H1 (cell line): ENCODE measurements at regions not wholly inside any gene's neighbourhood (a gene's known extent, or its start where the extent isn't known, plus 50 kb on each side); places are given as distances from the start of the nearest gene placed in this dataset.

Experiments
- CTCF ChIA-PET: fragments of 300-600 bp; sonication (Branson Sonifier 250); formaldehyde crosslinking; loops from one replicate; lab custom pipeline; 2021; ENCODE audit not compliant: partially characterized antibody; lab: Charles Lee
- POLR2A ChIA-PET: fragments of 300-600 bp; sonication (Branson Sonifier 250); formaldehyde crosslinking; loops from one replicate; lab custom pipeline; 2021; ENCODE audit warnings: inconsistent platforms; ENCODE audit not compliant: partially characterized antibody; lab: Charles Lee
- DNase-seq, 2 experiments: peaks; one replicate each; pipeline versions ENCODE4 v3.0.0 to v3.0.0-alpha.2; 2010 to 2022; ENCODE audit warnings: low spot score in 2 of 2, low read depth in 1 of 2, mixed read lengths in 1 of 2
- FAIRE-seq: peaks from 2 replicates; lab custom pipeline; 2011; peaks lifted over from hg19 to GRCh38; lab: Jason Lieb, UNC
- H2AFZ ChIP-seq: 2 replicates; pipeline ENCODE4 v1.8.1; 2012; ENCODE audit warnings: low read length, inconsistent platforms
- H2AK5ac ChIP-seq: 2 replicates; pipeline ENCODE4 v1.6.1; 2013; ENCODE audit warnings: low read depth, low read length
- H2BK120ac ChIP-seq: replicated peaks from 2 replicates; pipeline ENCODE3; 2013; ENCODE audit warnings: low read depth, low read length, inconsistent platforms
- H2BK12ac ChIP-seq: 2 replicates; pipeline ENCODE4 v1.6.1; 2013; ENCODE audit warnings: low read depth, low read length
- H2BK15ac ChIP-seq: 2 replicates; pipeline ENCODE4 v1.6.1; 2013; ENCODE audit warnings: low read length
- H2BK20ac ChIP-seq: 2 replicates; pipeline ENCODE4 v1.6.1; 2013; ENCODE audit warnings: low read length
- H2BK5ac ChIP-seq: 2 replicates; pipeline ENCODE4 v1.6.1; 2013; ENCODE audit warnings: low read depth, low read length
- H3K14ac ChIP-seq: 2 replicates; pipeline ENCODE4 v1.6.1; 2013; ENCODE audit warnings: inconsistent platforms; ENCODE audit not compliant: insufficient read length
- H3K18ac ChIP-seq: 2 replicates; pipeline ENCODE4 v1.6.1; 2013; ENCODE audit warnings: low read length; ENCODE audit errors: extremely low read depth
- H3K23ac ChIP-seq: 2 replicates; pipeline ENCODE4 v1.6.1; 2013; ENCODE audit warnings: inconsistent platforms; ENCODE audit not compliant: insufficient read length
- H3K23me2 ChIP-seq: 2 replicates; pipeline ENCODE4 v1.6.1; 2013; ENCODE audit warnings: low read depth, low read length
- H3K27ac ChIP-seq: 2 replicates; pipeline ENCODE4 v1.6.1; 2011; ENCODE audit warnings: low read depth, low read length, inconsistent platforms
- H3K27me3 ChIP-seq, 4 experiments: replicated peaks in 1 of 4; 1 replicate in 1 of 4; 2 replicates in 3 of 4; pipeline versions ENCODE4 v1.6.1 to v1.8.1; 2011 to 2013; ENCODE audit warnings: low read length in 3 of 4, mild to moderate bottlenecking in 3 of 4, inconsistent platforms in 2 of 4, mixed read lengths in 2 of 4, moderate library complexity in 1 of 4; ENCODE audit not compliant: control insufficient read depth in 3 of 4, insufficient read depth in 3 of 4; ENCODE audit errors: extremely low read depth in 1 of 4
- H3K36me3 ChIP-seq, 4 experiments: 2 replicates each; pipeline versions ENCODE4 v1.6.1 to v1.8.1; 2011 to 2013; ENCODE audit warnings: mild to moderate bottlenecking in 4 of 4, low read length in 3 of 4, moderate library complexity in 2 of 4, control low read depth in 1 of 4, inconsistent platforms in 1 of 4; ENCODE audit not compliant: insufficient read depth in 4 of 4, control insufficient read depth in 2 of 4
- H3K4ac ChIP-seq: replicated peaks from 2 replicates; pipeline ENCODE3; 2013; ENCODE audit warnings: low read length, low read depth, mixed read lengths, inconsistent platforms; ENCODE audit not compliant: insufficient read length
- H3K4me1 ChIP-seq, 4 experiments: replicated peaks in 1 of 4; 1 replicate in 1 of 4; 2 replicates in 3 of 4; pipeline versions ENCODE4 v1.6.1 to v1.8.1; 2011 to 2013; ENCODE audit warnings: low read length in 3 of 4, inconsistent platforms in 2 of 4, mixed read lengths in 1 of 4; ENCODE audit not compliant: insufficient read depth in 4 of 4, control insufficient read depth in 3 of 4
- H3K4me2 ChIP-seq, 2 experiments: 2 replicates each; pipeline versions ENCODE4 v1.6.1 to v1.8.1; 2011 to 2013; ENCODE audit warnings: low read depth in 2 of 2, low read length in 2 of 2, control low read depth in 1 of 2, inconsistent platforms in 1 of 2, mild to moderate bottlenecking in 1 of 2; ENCODE audit not compliant: insufficient read depth in 1 of 2
- H3K4me3 ChIP-seq, 4 experiments: fragments of 200-600, 300-600 bp in 1 of 4; sonication (generic), shearing (Covaris generic), sonication (Bioruptor Twin) in 1 of 4; 2 replicates each; pipeline versions ENCODE4 v1.5.1 to v1.8.1; 2011 to 2016; ENCODE audit warnings: low read length in 4 of 4, low read depth in 3 of 4, control low read depth in 2 of 4, inconsistent platforms in 2 of 4, mild to moderate bottlenecking in 2 of 4, mixed read lengths in 1 of 4, moderate library complexity in 1 of 4; ENCODE audit not compliant: insufficient read depth in 2 of 4; ENCODE audit errors: extremely low read depth in 1 of 4
- H3K56ac ChIP-seq: replicated peaks from 2 replicates; pipeline ENCODE3; 2013; ENCODE audit warnings: low read depth, mild to moderate bottlenecking, mixed read lengths, low read length, inconsistent platforms; ENCODE audit not compliant: insufficient read length
- H3K79me1 ChIP-seq: 2 replicates; pipeline ENCODE4 v1.6.1; 2013; ENCODE audit warnings: low read depth, low read length, control low read depth
- H3K79me2 ChIP-seq, 2 experiments: 2 replicates each; pipeline versions ENCODE4 v1.6.1 to v1.8.1; 2012 to 2013; ENCODE audit warnings: low read length in 2 of 2, mild to moderate bottlenecking in 2 of 2, inconsistent platforms in 1 of 2; ENCODE audit not compliant: insufficient read depth in 2 of 2, control insufficient read depth in 1 of 2
- H3K9ac ChIP-seq, 4 experiments: replicated peaks in 1 of 4; 1 replicate in 1 of 4; 2 replicates in 3 of 4; pipeline versions ENCODE4 v1.6.1 to v1.8.1; 2011 to 2013; ENCODE audit warnings: low read depth in 3 of 4, low read length in 3 of 4, control low read depth in 2 of 4, mild to moderate bottlenecking in 2 of 4, moderate library complexity in 2 of 4, inconsistent platforms in 1 of 4; ENCODE audit errors: extremely low read depth in 1 of 4
- H3K9me3 ChIP-seq, 2 experiments: 2 replicates each; pipeline versions ENCODE4 v1.6.1 to v1.8.1; 2012 to 2013; ENCODE audit warnings: mild to moderate bottlenecking in 2 of 2, moderate library complexity in 2 of 2, control low read depth in 1 of 2, inconsistent platforms in 1 of 2, low read depth in 1 of 2, low read length in 1 of 2, mixed read lengths in 1 of 2; ENCODE audit not compliant: insufficient read depth in 2 of 2
- H4K20me1 ChIP-seq, 2 experiments: replicated peaks in 1 of 2; 2 replicates each; pipeline versions ENCODE3 to v1.8.1; 2011 to 2013; ENCODE audit warnings: inconsistent platforms in 2 of 2, low read length in 2 of 2, mild to moderate bottlenecking in 1 of 2; ENCODE audit not compliant: insufficient read depth in 2 of 2, control insufficient read depth in 1 of 2
- H4K5ac ChIP-seq: 2 replicates; pipeline ENCODE4 v1.6.1; 2013; ENCODE audit warnings: low read length, low read depth, mixed read lengths, inconsistent platforms; ENCODE audit not compliant: insufficient read length
- H4K8ac ChIP-seq: 2 replicates; pipeline ENCODE4 v1.8.0; 2013; ENCODE audit warnings: mild to moderate bottlenecking, moderate library complexity, low read length, inconsistent platforms; ENCODE audit not compliant: insufficient read depth; ENCODE audit errors: extremely low read depth
- H4K91ac ChIP-seq: replicated peaks from 2 replicates; pipeline ENCODE3; 2013; ENCODE audit warnings: low read length, mixed read lengths, inconsistent platforms; ENCODE audit not compliant: insufficient read length
- CBX8 ChIP-seq: fragments of 300-800, 300-1000 bp; sonication (generic); IDR thresholded peaks from 2 replicates; pipeline ENCODE4 v1.7.1; 2016; ENCODE audit warnings: low read depth, low read length, borderline replicate concordance
- GABPA ChIP-seq: IDR thresholded peaks from 2 replicates; pipeline ENCODE4 v1.6.1; 2011; ENCODE audit warnings: mild to moderate bottlenecking, low read length, moderate library complexity, borderline replicate concordance; ENCODE audit not compliant: insufficient read depth
- JUN ChIP-seq: IDR thresholded peaks from 2 replicates; pipeline ENCODE4 v1.6.1; 2011; ENCODE audit warnings: low read depth, mild to moderate bottlenecking, improper control_type of control experiment, low read length
- KDM1A ChIP-seq: fragments of 200-600, 300-600 bp; sonication (generic); IDR thresholded peaks from 2 replicates; pipeline ENCODE4 v1.7.1; 2016; ENCODE audit warnings: mild to moderate bottlenecking, low read length, borderline replicate concordance
- POLR2A ChIP-seq, 2 experiments: IDR thresholded peaks; 1 replicate in 1 of 2; 2 replicates in 1 of 2; pipeline ENCODE4 v1.6.1; 2011; ENCODE audit warnings: low read depth in 2 of 2, low read length in 2 of 2, mild to moderate bottlenecking in 2 of 2; ENCODE audit errors: control extremely low read depth in 1 of 2
- RXRA ChIP-seq: IDR thresholded peaks from 2 replicates; pipeline ENCODE4 v1.6.1; 2011; ENCODE audit warnings: low read depth, mild to moderate bottlenecking, low read length, moderate library complexity; ENCODE audit not compliant: insufficient read depth
- WGBS, 2 experiments: shearing (Covaris generic) in 1 of 2; methylation state at CpG; one replicate each; pipeline versions ENCODE4 v1.1.6 to v1.1.7; 2013 to 2015; ENCODE audit warnings: low lambda C conversion rate in 2 of 2, mixed read lengths in 2 of 2, inconsistent platforms in 1 of 2, low coverage in 1 of 2, missing lambda C conversion rate in 1 of 2; ENCODE audit not compliant: insufficient replicate concordance in 2 of 2, insufficient coverage in 1 of 2, insufficient read length in 1 of 2; ENCODE audit errors: extremely low coverage in 1 of 2, missing lambda C conversion rate in 1 of 2; 5-methylcytosine and 5-hydroxymethylcytosine counted together

GRCh38 chr3:110955301-110955880, 116.2 kb upstream of the NECTIN3 start:
- H3K79me1 ChIP-seq = no peaks in the 10 kb centered on the region
- no peaks in the 10 kb centered on the region for H3K27me3 ChIP-seq
- H4K8ac ChIP-seq = no peak overlapping the region
- no peak overlapping the region for H3K4ac ChIP-seq
- peak in 1 of 2 experiments; percentile 46; a peak in 1 of 3 replicates for TF ChIP-seq POLR2A (IDR thresholded peaks at IDR 0.05; ENCODE audit: control extremely low read depth in 1 of 2, low read depth in 2 of 2, low read length in 2 of 2)
- TF ChIP-seq KDM1A = no peak
- TF ChIP-seq RXRA = no peak
- no peak for TF ChIP-seq CBX8
- no peak for TF ChIP-seq JUN
- TF ChIP-seq GABPA = no peak
- H3K14ac ChIP-seq = no peak overlapping the region
- H2BK5ac ChIP-seq = no peak overlapping the region
- H3K4me3 ChIP-seq = no peak overlapping the region
- no peak overlapping the region for H3K18ac ChIP-seq
- H3K27ac ChIP-seq = no peak overlapping the region
- no peak overlapping the region for H2AFZ ChIP-seq
- peaks cover 0 to 100% of the 10 kb centered on the region in 2 experiments; a peak in 3 of 4 replicates for H3K79me2 ChIP-seq
- POLR2A ChIA-PET = interaction anchor here (0.9 to 7.2 kb wide), 3 partner anchors 11 to 18 kb away, joined by 3 to 135 read pairs (median 4); no protein-coding TSS in a partner anchor
- H4K5ac ChIP-seq = no peak overlapping the region
- H3K9me3 ChIP-seq = peaks cover 16 to 18% of the 10 kb centered on the region in 2 experiments
- H3K23me2 ChIP-seq = no peaks in the 10 kb centered on the region
- CTCF ChIA-PET = interaction anchor here (0.8 kb wide), 1 partner anchor 132 kb away, joined by 3 read pairs; no protein-coding TSS in a partner anchor
- H3K4me1 ChIP-seq = peaks cover 0 to 2% (median 0%) of the 10 kb centered on the region in 4 experiments; a peak in 1 of 7 replicates
- no peak overlapping the region for H2BK120ac ChIP-seq
- 91% methylated on average over 4 of the region's 4 CpGs; no CpG with 5 or more reads in 1 of the 2 experiments for WGBS, 2 experiments
- H3K4me2 ChIP-seq = no peak overlapping the region; a peak in 1 of 4 replicates
- H2BK12ac ChIP-seq = no peak overlapping the region
- no peak overlapping the region for H3K9ac ChIP-seq
- H4K91ac ChIP-seq = no peak overlapping the region
- no peak overlapping the region for H2AK5ac ChIP-seq
- peaks cover 0 to 29% (median under 1%) of the 10 kb centered on the region in 4 experiments; a peak in 3 of 8 replicates for H3K36me3 ChIP-seq
- H4K20me1 ChIP-seq = peaks cover 0 to 4% of the 10 kb centered on the region in 2 experiments
- H3K56ac ChIP-seq = no peak overlapping the region
- H2BK15ac ChIP-seq = no peak overlapping the region
- DNase-seq (no peak), FAIRE-seq (no peak)
- no peak overlapping the region for H3K23ac ChIP-seq
- no peak overlapping the region for H2BK20ac ChIP-seq
